Calu3 (cell line): ENCODE measurements at regions not wholly inside any gene's neighbourhood (a gene's known extent, or its start where the extent isn't known, plus 50 kb on each side); places are given as distances from the start of the nearest gene placed in this dataset.

ENCODE experiments used
- BruUV-seq: library from RNA; stranded (reverse); fragments of 400-500 nt; replicated peaks from 2 replicates; lab custom pipeline; 2021; lab: Mats Ljungman, UMichigan
- CTCF ChIA-PET: fragments of 300-600 bp; sonication (Branson Sonifier 250); formaldehyde crosslinking; loops from one replicate; lab custom pipeline; 2022; ENCODE audit warnings: antibody characterized with exemption; lab: Charles Lee
- DNase-seq: peaks from one replicate; pipeline ENCODE4 v3.0.0; 2022
- H3K27ac Mint-ChIP-seq: one replicate; pipeline ENCODE4 v1.8.0; 2022; ENCODE audit warnings: mixed read lengths; ENCODE audit not compliant: unreplicated experiment
- H3K27me3 Mint-ChIP-seq: one replicate; pipeline ENCODE4 v1.8.0; 2022; ENCODE audit warnings: mixed read lengths; ENCODE audit not compliant: unreplicated experiment
- H3K36me3 Mint-ChIP-seq: one replicate; pipeline ENCODE4 v1.8.0; 2022; ENCODE audit warnings: mild to moderate bottlenecking, moderate library complexity, mixed read lengths; ENCODE audit not compliant: insufficient read depth, unreplicated experiment
- H3K4me1 Mint-ChIP-seq: one replicate; pipeline ENCODE4 v1.8.0; 2022; ENCODE audit warnings: mild to moderate bottlenecking, low read depth, mixed read lengths; ENCODE audit not compliant: unreplicated experiment
- H3K4me3 Mint-ChIP-seq: one replicate; pipeline ENCODE4 v1.8.0; 2022; ENCODE audit warnings: mild to moderate bottlenecking, low read depth, moderate library complexity, mixed read lengths; ENCODE audit not compliant: unreplicated experiment
- H3K9me3 Mint-ChIP-seq: one replicate; pipeline ENCODE4 v1.8.0; 2022; ENCODE audit warnings: low read depth, mixed read lengths; ENCODE audit not compliant: unreplicated experiment
- intact Hi-C: fragments of 100-400 bp; cut with micrococcal nuclease; formaldehyde crosslinking; loops from one replicate; pipeline ENCODE4 v1.10.0; 2022; ENCODE audit not compliant: unreplicated experiment
- TF ChIP-seq, protein P1 (sequence below): fragments of 200-600 bp; IDR thresholded peaks from one replicate; pipeline ENCODE4 v1.8.0; 2022; ENCODE audit warnings: antibody characterized with exemption; ENCODE audit not compliant: unreplicated experiment

- BruUV-seq = no TSS peak
- intact Hi-C loops = no loop called here
- CTCF ChIA-PET = no interaction called here
- H3K36me3 Mint-ChIP-seq = no peaks in the 10 kb centered on the region
- no peaks in the 10 kb centered on the region for H3K9me3 Mint-ChIP-seq
- TF ChIP-seq, protein P1, sequence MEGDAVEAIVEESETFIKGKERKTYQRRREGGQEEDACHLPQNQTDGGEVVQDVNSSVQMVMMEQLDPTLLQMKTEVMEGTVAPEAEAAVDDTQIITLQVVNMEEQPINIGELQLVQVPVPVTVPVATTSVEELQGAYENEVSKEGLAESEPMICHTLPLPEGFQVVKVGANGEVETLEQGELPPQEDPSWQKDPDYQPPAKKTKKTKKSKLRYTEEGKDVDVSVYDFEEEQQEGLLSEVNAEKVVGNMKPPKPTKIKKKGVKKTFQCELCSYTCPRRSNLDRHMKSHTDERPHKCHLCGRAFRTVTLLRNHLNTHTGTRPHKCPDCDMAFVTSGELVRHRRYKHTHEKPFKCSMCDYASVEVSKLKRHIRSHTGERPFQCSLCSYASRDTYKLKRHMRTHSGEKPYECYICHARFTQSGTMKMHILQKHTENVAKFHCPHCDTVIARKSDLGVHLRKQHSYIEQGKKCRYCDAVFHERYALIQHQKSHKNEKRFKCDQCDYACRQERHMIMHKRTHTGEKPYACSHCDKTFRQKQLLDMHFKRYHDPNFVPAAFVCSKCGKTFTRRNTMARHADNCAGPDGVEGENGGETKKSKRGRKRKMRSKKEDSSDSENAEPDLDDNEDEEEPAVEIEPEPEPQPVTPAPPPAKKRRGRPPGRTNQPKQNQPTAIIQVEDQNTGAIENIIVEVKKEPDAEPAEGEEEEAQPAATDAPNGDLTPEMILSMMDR = no peak
- H3K4me1 Mint-ChIP-seq = no peaks in the 10 kb centered on the region
- H3K27ac Mint-ChIP-seq = no peak overlapping the region
- no peak overlapping the region for H3K4me3 Mint-ChIP-seq
- DNase-seq = no peak
- no peaks in the 10 kb centered on the region for H3K27me3 Mint-ChIP-seq
These were observed 342.1 kb downstream of the SEMA3D start for GRCh38 chr7:84844771-84845170.

- intact Hi-C loops = no loop called here
- TF ChIP-seq, protein P1 = no peak
- Mint-ChIP-seq H3K27ac (no peak overlapping the region), H3K9me3 (no peaks in the 10 kb centered on the region), H3K36me3 (no peaks in the 10 kb centered on the region), H3K4me3 (no peak overlapping the region), H3K4me1 (no peaks in the 10 kb centered on the region), H3K27me3 (no peaks in the 10 kb centered on the region)
- CTCF ChIA-PET = no interaction called here
- DNase-seq = no peak
- BruUV-seq = no TSS peak
These were observed 345.0 kb downstream of the SEMA3D start for GRCh38 chr7:84841809-84842208.

- TF ChIP-seq, protein P1 = no peak
- Mint-ChIP-seq H3K27ac (no peak overlapping the region), H3K27me3 (no peaks in the 10 kb centered on the region), H3K4me1 (no peaks in the 10 kb centered on the region), H3K36me3 (no peaks in the 10 kb centered on the region), H3K4me3 (no peak overlapping the region), H3K9me3 (no peaks in the 10 kb centered on the region)
- BruUV-seq = no TSS peak
- CTCF ChIA-PET = no interaction called here
- intact Hi-C loops = no loop called here
- no peak for DNase-seq
These were observed 348.0 kb downstream of the SEMA3D start for GRCh38 chr7:84838857-84839256.

- H3K9me3 Mint-ChIP-seq = no peaks in the 10 kb centered on the region
- DNase-seq = no peak
- intact Hi-C loops = no loop called here
- H3K27me3 Mint-ChIP-seq = no peaks in the 10 kb centered on the region
- TF ChIP-seq, protein P1 = no peak
- H3K4me3 Mint-ChIP-seq = no peak overlapping the region
- no peak overlapping the region for H3K27ac Mint-ChIP-seq
- CTCF ChIA-PET = no interaction called here
- no TSS peak for BruUV-seq
- H3K4me1 Mint-ChIP-seq = no peaks in the 10 kb centered on the region
- H3K36me3 Mint-ChIP-seq = no peaks in the 10 kb centered on the region
These were observed 349.5 kb downstream of the SEMA3D start for GRCh38 chr7:84837405-84837804.

DNA sequence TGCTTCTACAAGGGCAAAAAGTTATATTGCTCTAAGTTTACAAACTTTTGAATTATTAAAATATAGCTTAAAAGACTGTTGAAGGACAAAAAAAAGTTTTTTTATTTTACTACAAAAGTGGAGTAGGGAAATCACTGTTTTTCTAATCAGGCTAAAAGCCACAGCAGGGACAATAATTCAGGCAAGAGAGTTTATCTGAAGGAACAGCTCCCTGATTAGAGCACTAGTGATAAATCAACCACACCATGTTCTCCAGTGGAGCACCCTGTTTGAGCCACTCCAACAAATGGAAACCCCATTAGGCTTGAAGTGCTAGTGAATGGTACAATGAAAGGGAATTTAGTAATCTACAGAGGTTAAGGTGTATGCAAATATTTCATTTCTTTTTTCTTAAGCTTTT is 357.1 kb downstream of the SEMA3D start:
- H3K9me3 Mint-ChIP-seq = no peaks in the 10 kb centered on the region
- no peak for DNase-seq
- TF ChIP-seq, protein P1 = no peak
- no peaks in the 10 kb centered on the region for H3K4me1 Mint-ChIP-seq
- intact Hi-C loops = no loop called here
- no peaks in the 10 kb centered on the region for H3K36me3 Mint-ChIP-seq
- BruUV-seq = no TSS peak
- H3K27me3 Mint-ChIP-seq = no peaks in the 10 kb centered on the region
- CTCF ChIA-PET = no interaction called here
- H3K27ac Mint-ChIP-seq = no peak overlapping the region
- no peak overlapping the region for H3K4me3 Mint-ChIP-seq
